Cerebellar cortex (tissue), 1 donor: ENCODE measurements at regions not wholly inside any gene's neighbourhood (a gene's known extent, or its start where the extent isn't known, plus 50 kb on each side); places are given as distances from the start of the nearest gene placed in this dataset.
"Not testable (repeated sequence)": the region's sequence is repeated elsewhere in the genome, so short reads cannot be mapped to it uniquely, and the experiment has no call there.

Source experiments
- DNase-seq: peaks from one replicate; pipeline ENCODE4 v3.0.0-alpha.2; 2015; ENCODE audit warnings: low spot score

GRCh38 chr17:77796176-77796860, 162.2 kb upstream of the TNRC6C start:
- no peak for DNase-seq

- DNase-seq = no peak
These were observed 160.5 kb upstream of the TNRC6C start for GRCh38 chr17:77798031-77798430.

DNA sequence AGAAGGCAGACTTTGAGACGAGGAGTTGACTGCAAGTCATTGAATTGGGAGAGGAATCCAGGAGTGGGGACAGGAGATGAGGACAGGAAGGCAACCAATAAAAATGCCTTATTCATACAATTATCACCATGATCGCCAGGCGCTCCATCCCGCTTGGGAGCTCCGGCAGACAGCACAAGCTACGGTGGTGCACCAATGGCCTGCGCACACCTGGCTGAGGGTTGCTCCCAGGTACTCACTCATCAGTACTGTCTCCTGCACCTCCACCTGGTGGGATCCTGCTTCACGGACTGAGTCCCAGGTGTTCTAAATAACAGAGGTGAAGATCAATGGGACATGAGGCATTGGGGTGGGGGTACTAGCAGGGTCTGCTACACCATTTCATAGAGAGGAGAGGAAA, 160.0 kb upstream of the TNRC6C start:
- no peak for DNase-seq

DNA sequence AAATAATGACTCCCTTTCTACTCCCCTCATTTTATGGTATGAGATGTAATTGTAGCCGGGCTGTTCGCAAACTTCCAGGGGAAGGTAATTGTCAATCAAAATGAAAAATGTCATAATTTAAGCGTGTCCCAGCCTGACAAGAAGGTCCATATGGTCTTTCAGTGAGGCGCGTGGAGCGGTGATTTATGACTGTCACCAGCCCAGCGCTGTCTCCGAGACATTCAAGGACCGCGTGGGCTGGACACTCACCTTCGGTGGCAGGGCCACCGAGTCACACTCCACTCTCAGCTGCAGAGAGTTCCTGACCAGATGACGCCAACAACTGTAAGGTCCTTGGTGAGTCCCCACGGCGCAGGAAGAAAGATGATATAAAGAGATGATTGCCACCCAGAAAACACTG, 157.7 kb upstream of the TNRC6C start:
- no peak for DNase-seq

GRCh38 chr17:77801545-77802332, 156.8 kb upstream of the TNRC6C start:
- DNase-seq = peak; percentile 85

DNA sequence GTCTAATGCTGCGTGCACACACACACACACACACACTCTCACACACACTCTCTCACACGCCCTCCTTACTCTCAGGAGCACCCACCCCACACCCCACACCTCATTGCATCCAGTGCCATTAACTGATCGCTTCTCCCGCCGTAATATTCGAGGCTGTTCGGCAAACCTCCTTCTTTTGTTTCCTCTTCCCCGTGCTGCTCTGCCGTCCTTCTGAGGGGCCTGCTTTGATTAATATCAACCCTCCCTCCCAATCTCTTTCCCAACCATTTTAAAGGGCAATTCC, 156.2 kb upstream of the TNRC6C start:
- no peak for DNase-seq

DNA sequence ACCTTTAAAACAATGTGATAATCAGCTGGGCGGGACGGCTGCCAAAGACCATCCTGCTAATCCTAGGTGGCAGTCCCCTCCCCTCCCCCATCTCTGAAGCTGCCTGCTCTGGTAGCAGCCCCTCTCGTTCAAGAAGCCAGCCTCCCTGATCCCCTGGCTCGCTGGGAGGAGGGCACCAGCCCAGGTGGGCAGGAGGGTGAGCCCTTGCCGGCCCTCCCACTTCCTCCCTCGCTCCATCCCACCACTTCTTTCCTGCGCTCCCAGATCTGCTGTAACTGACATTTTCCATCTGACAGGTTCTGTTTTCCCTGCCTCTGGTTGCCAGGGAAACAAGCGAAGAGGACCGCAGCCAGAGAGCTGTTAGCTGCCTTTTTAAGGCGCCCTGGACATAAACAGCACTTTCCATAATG, 155.7 kb upstream of the TNRC6C start:
- peak; percentile 94 for DNase-seq

DNA sequence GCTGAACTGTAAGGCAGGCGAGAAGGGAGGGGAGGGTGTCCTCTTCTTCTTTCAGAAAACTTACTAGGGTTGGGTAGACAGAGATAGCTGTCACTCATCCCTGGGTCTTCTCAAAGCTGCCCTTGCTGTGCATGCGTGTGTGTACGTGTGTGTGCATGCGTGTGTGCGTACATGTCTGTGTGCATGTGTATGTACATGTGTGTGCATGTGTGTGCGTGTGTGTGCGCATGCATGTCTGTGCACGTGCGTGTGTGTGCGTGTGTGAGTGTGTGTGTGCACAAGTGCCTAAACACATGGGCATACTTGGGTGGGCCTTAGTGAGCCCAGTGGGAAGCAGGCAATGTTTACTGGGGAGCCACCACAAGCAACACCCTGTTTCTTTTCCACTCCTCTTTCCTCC, 154.8 kb upstream of the TNRC6C start:
- no peak for DNase-seq

DNA sequence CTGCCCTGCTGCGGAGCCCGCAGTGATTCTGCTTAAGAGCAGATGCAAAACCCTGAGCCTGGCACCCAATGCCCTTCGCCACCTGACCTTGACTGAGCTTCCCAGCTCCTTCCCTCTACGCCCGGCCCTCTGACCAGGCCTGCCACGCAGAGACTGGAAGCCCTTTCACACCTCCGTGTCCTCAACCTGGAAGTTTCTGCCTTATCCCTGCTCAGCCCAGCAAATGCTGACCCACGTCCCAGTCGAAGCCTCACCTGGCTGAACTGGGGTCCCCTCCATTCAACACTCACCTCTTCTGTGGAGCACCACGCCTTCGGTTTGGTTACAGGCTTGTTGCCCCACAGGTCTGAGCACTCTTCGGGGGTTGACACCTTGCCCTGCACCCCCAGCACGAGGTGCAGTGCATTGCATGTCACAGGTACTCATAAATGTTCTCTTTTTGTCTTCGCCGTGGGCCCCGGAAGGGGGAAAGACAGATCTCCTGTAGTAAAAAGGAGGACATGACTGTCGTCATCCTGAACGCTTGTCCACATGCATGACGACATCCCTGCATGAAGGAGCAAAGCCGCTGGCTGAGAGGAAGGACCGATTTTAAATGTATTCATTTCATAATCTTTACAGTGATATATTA, 153.6 kb upstream of the TNRC6C start:
- no peak for DNase-seq

GRCh38 chr17:77805970-77806369, 152.5 kb upstream of the TNRC6C start:
- DNase-seq = not testable (repeated sequence)

- no peak for DNase-seq
These were observed 151.3 kb upstream of the TNRC6C start for GRCh38 chr17:77807051-77807745.

DNA sequence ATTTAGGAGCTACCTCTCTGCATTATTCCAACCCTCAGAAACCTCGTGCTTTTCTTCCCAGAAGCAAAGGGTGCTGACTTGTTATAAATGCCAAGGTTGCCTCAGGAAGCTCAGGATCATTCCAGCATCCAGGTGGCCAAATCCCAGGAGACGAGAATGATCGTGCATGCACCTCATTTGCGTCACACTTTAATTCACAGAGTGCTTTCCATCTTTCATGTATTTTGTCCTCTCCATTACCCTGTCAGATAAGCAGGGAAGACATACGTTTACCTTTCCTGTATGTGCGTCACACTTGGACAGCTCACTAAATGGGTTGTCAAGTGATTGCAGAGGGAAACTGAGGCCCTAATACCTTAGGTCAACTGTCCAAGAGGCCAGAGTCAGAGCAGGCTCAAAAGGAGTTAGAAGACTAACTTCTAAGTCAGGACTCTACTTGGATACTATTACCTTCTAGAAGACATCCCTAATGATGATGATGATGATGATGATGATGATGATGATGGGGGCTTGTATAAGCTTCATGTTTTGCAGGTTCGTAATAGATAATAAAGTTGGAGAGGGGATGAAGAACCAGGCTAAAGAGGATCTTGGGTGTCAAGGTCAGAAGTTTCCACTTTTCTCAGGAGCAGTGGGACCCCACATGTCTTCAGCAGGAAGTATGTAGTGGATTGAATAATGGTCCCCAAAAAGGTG, 150.6 kb upstream of the TNRC6C start:
- DNase-seq = no peak

DNA sequence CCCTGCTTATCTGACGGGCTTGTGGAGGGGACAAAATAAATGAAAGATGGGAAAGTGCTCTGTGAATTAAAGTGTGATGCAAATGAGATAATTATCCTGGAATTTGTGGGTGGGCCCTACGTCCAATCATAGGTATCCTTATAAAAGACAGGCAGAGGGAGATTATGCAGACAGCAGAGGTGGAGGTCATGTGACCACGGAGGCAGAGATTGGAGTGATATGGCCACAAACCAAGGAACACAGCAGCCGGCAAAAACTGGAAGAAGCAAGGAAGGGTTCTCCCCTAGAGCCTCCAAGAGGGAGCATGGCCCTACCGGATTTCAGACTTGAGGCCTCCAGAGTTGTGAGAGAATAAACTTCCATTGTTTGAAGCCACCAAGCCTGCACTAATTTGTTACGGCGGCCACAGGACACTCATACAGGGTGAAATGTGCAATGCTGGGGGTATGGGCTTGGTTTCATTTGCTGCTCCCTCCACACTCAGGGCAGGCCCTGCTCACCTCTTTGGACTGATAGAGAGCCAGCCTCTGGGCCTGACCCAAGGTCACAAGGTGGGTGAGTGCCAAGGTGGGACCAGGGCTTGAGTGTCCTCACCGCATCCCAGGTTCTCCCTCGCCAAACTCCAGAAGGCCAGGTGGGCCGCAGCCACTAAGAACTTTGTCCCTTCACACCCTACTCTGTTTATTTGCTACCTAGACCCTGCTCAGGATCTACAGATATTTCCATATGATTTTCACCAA, 149.6 kb upstream of the TNRC6C start:
- no peak for DNase-seq

DNA sequence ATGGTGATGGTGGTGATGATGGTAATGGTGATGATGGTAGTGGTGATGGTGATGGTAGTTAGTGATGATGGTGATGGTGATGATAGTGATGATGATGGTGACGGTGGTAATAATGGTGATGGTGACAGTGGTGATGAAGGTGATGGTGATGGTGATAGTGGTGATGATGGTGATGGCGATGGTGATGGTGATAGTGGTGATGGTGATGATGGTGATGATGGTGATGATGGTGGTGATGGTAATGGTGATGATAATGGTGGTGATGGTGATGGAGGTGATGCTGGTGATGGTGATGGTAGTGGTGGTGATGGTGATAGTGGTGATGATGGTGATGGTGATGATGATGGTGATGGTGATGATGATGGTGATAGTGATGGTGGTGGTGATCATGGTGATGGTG, 148.7 kb upstream of the TNRC6C start:
- DNase-seq = no peak

GRCh38 chr17:77810536-77810935, 148.0 kb upstream of the TNRC6C start:
- DNase-seq = no peak

DNA sequence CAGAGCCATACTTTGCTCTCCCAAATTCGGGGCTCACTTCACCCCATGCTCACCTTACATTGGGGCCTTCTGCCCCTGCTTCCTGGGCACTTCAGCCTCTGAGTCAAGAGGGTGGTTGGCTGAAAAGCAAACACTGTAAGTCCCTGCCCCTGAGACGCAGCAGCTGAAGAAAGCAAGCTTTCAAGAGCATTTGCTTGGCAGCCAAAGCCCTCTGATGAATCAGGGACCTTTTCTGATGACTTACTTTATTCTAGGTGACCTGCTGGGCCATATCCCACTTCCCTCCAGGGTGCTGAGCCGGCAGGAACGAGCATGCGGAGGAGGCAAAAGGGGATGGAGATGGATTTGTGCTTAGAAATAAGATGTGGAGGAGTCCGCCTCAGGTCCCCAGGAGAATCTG, 147.0 kb upstream of the TNRC6C start:
- no peak for DNase-seq

DNA sequence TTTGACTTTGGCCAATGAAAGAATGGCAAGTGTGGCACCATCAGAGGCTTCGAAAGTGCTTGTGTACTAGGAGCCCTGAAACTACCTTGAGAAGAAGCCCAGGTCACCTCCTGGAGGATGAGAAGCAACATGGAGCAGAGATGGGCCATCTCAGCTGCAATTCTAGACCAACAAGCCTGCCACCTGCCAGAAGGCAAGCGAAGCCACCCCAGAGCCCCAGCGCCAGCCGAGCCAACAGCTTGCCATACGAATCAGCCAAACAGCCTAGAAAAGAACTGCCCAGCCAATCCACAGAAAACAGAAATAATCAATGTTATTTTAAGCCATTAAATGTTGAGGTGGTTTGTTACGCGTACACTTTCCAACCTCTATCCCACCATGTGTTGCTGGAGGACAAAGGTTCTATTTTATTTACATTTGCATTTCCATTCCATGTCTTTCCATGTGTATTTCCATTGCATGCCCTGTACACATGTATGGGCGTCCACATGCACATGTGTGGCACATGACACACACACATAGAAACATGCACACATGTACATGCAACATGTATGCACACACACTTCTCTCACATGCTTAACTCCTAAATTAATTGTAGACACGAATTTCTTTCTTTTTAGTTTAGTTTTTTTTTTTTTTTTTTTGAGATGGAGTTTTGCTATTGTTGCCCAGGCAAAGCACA, 144.3 kb upstream of the TNRC6C start:
- DNase-seq = no peak

DNA sequence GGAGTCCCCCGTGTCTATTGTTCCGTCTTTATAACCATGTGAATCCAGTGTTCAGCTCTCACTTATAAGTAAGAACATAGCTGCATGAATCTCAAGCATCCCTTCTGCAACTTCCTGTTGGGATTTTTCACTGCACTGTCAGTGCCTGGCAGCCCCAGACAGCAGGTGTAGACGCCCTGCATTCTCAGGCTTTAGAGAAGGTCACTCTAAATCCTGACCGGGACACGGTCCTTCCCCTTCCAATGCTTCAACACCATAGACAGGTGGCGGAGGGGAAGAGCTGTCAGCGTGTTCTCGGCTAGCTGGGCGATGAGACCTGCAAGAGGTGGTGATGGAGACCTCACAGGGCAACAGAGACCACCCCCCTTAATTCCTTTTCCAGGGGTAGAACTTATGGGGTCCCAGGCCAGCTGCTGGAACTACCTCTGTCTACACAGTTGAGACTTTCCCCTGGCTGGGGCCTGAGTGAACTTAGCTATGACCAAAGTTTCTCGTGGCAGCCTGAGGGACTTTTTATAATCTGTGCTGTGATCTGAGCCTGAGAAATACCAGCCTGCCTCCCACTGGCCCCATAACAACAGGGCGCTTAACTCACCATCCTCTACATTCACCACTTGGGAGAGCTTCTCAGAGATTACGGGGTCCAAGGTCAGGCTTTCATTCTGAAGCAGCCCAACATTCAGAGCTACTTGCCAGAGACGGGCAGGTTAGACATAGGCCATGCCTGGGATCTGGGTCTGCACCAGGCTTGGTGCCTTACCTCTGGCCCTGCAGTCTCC, 143.2 kb upstream of the TNRC6C start:
- DNase-seq = no peak

- no peak for DNase-seq
These were observed 140.6 kb upstream of the TNRC6C start for GRCh38 chr17:77817953-77818352.

DNA sequence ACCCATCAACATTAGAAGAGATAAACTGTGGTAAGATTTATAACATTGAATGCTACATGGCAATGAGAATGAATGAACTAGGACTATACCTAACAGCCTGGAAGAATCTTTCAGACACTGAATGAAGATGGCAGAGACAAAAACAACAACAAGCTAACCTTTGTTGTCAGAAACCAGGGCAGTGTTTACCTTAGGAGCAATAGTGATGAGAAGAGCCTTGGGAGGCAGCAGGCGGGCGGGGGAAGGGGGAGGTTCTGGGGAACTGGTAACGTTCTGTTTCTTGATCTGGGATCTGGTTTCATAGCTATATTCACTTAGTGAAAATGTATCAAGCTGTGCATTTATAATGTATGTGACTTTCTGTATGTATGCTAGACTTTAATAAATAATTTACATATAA, 139.0 kb upstream of the TNRC6C start:
- DNase-seq = no peak
